K562 (cell line): ENCODE measurements at regions not wholly inside any gene's neighbourhood (a gene's known extent, or its start where the extent isn't known, plus 50 kb on each side); places are given as distances from the start of the nearest gene placed in this dataset.

Source experiments
- ATAC-seq: fragments of 200-7000 bp; cut with Tn5 transposase; 3 replicates; pipeline ENCODE4 v1.9.1; 2020; ENCODE audit warnings: moderate library complexity
- BruUV-seq: library from RNA; stranded (reverse); fragments of 400-500 nt; replicated peaks from 2 replicates; lab custom pipeline; 2021; lab: Mats Ljungman, UMichigan
- CTCF ChIA-PET: fragments of 300-600 bp; formaldehyde crosslinking; extraction: SDS; loops from one replicate; lab custom pipeline; 2021; ENCODE audit warnings: low intra/inter-chr PET ratio; lab: Yijun Ruan, JAX
- POLR2A ChIA-PET: fragments of 300-600, 350-650 bp; sonication (Branson Sonifier 250); formaldehyde crosslinking; extraction: SDS; loops from one replicate; lab custom pipeline; 2021; ENCODE audit warnings: antibody characterized with exemption, inconsistent platforms; lab: Yijun Ruan, JAX
- DNase-seq, 4 experiments: peaks; one replicate each; pipeline versions ENCODE4 v3.0.0 to v3.0.0-alpha.2; 2011 to 2018; ENCODE audit warnings: low spot score in 3 of 4, mixed read lengths in 3 of 4; ENCODE audit errors: extremely low read depth in 1 of 4
- FAIRE-seq: peaks from 2 replicates; lab custom pipeline; 2011; peaks lifted over from hg19 to GRCh38; lab: Jason Lieb, UNC
- H2AFZ ChIP-seq: 2 replicates; pipeline ENCODE4 v1.6.0; 2011; ENCODE audit warnings: low read depth, low read length, control low read depth, inconsistent platforms
- H3K27ac ChIP-seq: fragments of 200-600 bp; 3 replicates; pipeline ENCODE4 v1.8.0; 2011; ENCODE audit warnings: low read depth, mild to moderate bottlenecking, control low read depth, inconsistent platforms, low read length, moderate library complexity, mixed read lengths; ENCODE audit errors: extremely low read depth
- H3K27me3 ChIP-seq, 2 experiments: fragments of 300-600 bp in 1 of 2; 2 replicates in 1 of 2; 3 replicates in 1 of 2; pipeline versions ENCODE4 v1.6.0 to v1.8.0; 2011; ENCODE audit warnings: inconsistent platforms in 2 of 2, low read length in 2 of 2, mild to moderate bottlenecking in 1 of 2, mixed read lengths in 1 of 2, moderate library complexity in 1 of 2; ENCODE audit not compliant: control insufficient read depth in 2 of 2, insufficient read depth in 2 of 2
- H3K36me3 ChIP-seq: fragments of 300-600 bp; 3 replicates; pipeline ENCODE4 v1.8.0; 2011; ENCODE audit warnings: mild to moderate bottlenecking, low read length, inconsistent platforms; ENCODE audit not compliant: control insufficient read depth, insufficient read depth
- H3K4me1 ChIP-seq, 2 experiments: fragments of 200-600 bp in 1 of 2; replicated peaks in 1 of 2; 2 replicates in 1 of 2; 3 replicates in 1 of 2; pipeline versions ENCODE4 v1.5.1 to v1.8.0; 2011; ENCODE audit warnings: inconsistent platforms in 2 of 2, low read length in 2 of 2, mild to moderate bottlenecking in 1 of 2, mixed read lengths in 1 of 2, moderate library complexity in 1 of 2; ENCODE audit not compliant: control insufficient read depth in 2 of 2, insufficient read depth in 2 of 2
- H3K4me2 ChIP-seq: 2 replicates; pipeline ENCODE4 v1.6.1; 2011; ENCODE audit warnings: low read length, control low read depth, inconsistent platforms, mixed read lengths; ENCODE audit not compliant: insufficient read depth
- H3K4me3 ChIP-seq: fragments of 200-600 bp; sonication (generic), shearing (Covaris generic); 2 replicates; pipeline ENCODE4 v1.5.1; 2016; ENCODE audit warnings: control low read depth, inconsistent platforms
- H3K79me2 ChIP-seq: fragments of 200-600 bp; 3 replicates; pipeline ENCODE4 v1.8.0; 2011; ENCODE audit warnings: low read length, inconsistent platforms; ENCODE audit not compliant: control insufficient read depth, insufficient read depth
- H3K9ac ChIP-seq, 2 experiments: 2 replicates each; pipeline versions ENCODE4 v1.6.0 to v1.6.1; 2011; ENCODE audit warnings: low read depth in 2 of 2, low read length in 2 of 2, control low read depth in 1 of 2, inconsistent platforms in 1 of 2, mild to moderate bottlenecking in 1 of 2, mixed read lengths in 1 of 2; ENCODE audit not compliant: insufficient read depth in 1 of 2
- H3K9me1 ChIP-seq: one replicate; pipeline ENCODE4 v1.6.0; 2011; ENCODE audit warnings: inconsistent platforms, mild to moderate bottlenecking, low read length, moderate library complexity; ENCODE audit not compliant: control insufficient read depth, insufficient read depth
- H3K9me3 ChIP-seq: replicated peaks from 2 replicates; pipeline ENCODE4 v1.5.1; 2011; ENCODE audit warnings: low read depth, low read length, inconsistent platforms; ENCODE audit not compliant: control insufficient read depth, insufficient read depth
- H4K20me1 ChIP-seq: replicated peaks from 2 replicates; pipeline ENCODE4 v1.6.1; 2011; ENCODE audit warnings: low read length, inconsistent platforms, mixed read lengths; ENCODE audit not compliant: control insufficient read depth, insufficient read depth
- CEBPB ChIP-seq: fragments of 450-650 bp; IDR thresholded peaks from 2 replicates; pipeline ENCODE4 v1.6.1; 2016; ENCODE audit warnings: missing genetic modification characterization, missing compliant biosample characterization
- CGGBP1 ChIP-seq: fragments of 250-450 bp; sonication (Bioruptor Pico); IDR thresholded peaks from 2 replicates; pipeline ENCODE4 v1.9.0; 2021; ENCODE audit warnings: mild to moderate bottlenecking
- E2F1 ChIP-seq: sonication (generic); formaldehyde crosslinking; IDR thresholded peaks from 2 replicates; pipeline ENCODE4 v1.8.1; 2023; ENCODE audit warnings: mild to moderate bottlenecking, missing genetic modification reagents, moderate library complexity
- E2F4 ChIP-seq: sonication (generic); formaldehyde crosslinking; IDR thresholded peaks from 2 replicates; pipeline ENCODE4 v1.8.0; 2022; ENCODE audit warnings: mild to moderate bottlenecking, low read depth, missing genetic modification reagents
- ETV6 ChIP-seq, 3 experiments: fragments of 150-350 bp in 1 of 3; sonication (generic) in 1 of 3; formaldehyde crosslinking in 1 of 3; IDR thresholded peaks; 2 replicates each; pipeline versions ENCODE4 v1.6.1 to v1.8.0; 2014 to 2022; ENCODE audit warnings: borderline replicate concordance in 2 of 3, low read depth in 2 of 3, antibody characterized with exemption in 1 of 3, low read length in 1 of 3, mild to moderate bottlenecking in 1 of 3, missing genetic modification reagents in 1 of 3
- HIVEP1 ChIP-seq: fragments of 250-450 bp; sonication (Bioruptor Pico); IDR thresholded peaks from 2 replicates; pipeline ENCODE4 v1.4.0; 2020; ENCODE audit warnings: mild to moderate bottlenecking
- PHF8 ChIP-seq: fragments of 200-600 bp; sonication (generic); IDR thresholded peaks from 2 replicates; pipeline ENCODE4 v1.6.1; 2012; ENCODE audit warnings: mixed run types, mild to moderate bottlenecking, inconsistent platforms, low read length, moderate library complexity, borderline replicate concordance
- RBM34 ChIP-seq: fragments of 200-400 bp; formaldehyde crosslinking; IDR thresholded peaks from 2 replicates; pipeline ENCODE4 v1.6.1; 2018; ENCODE audit warnings: low read length, borderline replicate concordance; ENCODE audit not compliant: insufficient read depth
- SAFB2 ChIP-seq: fragments of 200-400 bp; formaldehyde crosslinking; IDR thresholded peaks from 2 replicates; pipeline ENCODE4 v1.6.1; 2018; ENCODE audit warnings: borderline replicate concordance, low read length, low read depth, moderate library complexity; ENCODE audit not compliant: severe bottlenecking
- SNRNP70 ChIP-seq: fragments of 200-400 bp; formaldehyde crosslinking; optimal IDR thresholded peaks from 2 replicates; pipeline ENCODE3; 2017; ENCODE audit warnings: low read depth, low read length
- TCF7 ChIP-seq: sonication (generic); IDR thresholded peaks from 2 replicates; pipeline ENCODE4 v1.6.1; 2016; ENCODE audit warnings: antibody characterized with exemption, borderline replicate concordance
- ZFP1 ChIP-seq: fragments of 450-650 bp; formaldehyde crosslinking; IDR thresholded peaks from 2 replicates; pipeline ENCODE4 v1.4.0; 2020; ENCODE audit warnings: mild to moderate bottlenecking, mixed read lengths
- ZNF282 ChIP-seq: sonication (generic); formaldehyde crosslinking; IDR thresholded peaks from 2 replicates; pipeline ENCODE4 v1.8.1; 2023; ENCODE audit warnings: missing genetic modification reagents
- ZNF395 ChIP-seq: fragments of 200-800 bp; sonication (Bioruptor generic); IDR thresholded peaks from 2 replicates; pipeline ENCODE4 v1.6.1; 2017; ENCODE audit warnings: missing genetic modification characterization, missing compliant biosample characterization
- ZNF707 ChIP-seq: fragments of 250-450 bp; sonication (Bioruptor Pico); conservative IDR thresholded peaks from 2 replicates; pipeline ENCODE4 v1.8.0; 2022; ENCODE audit warnings: inconsistent platforms, mild to moderate bottlenecking, moderate library complexity
- WGBS: fragments of 100-300 bp; shearing (Covaris generic); methylation state at CpG from one replicate; pipeline ENCODE4 v1.1.6; 2016; ENCODE audit warnings: low coverage, mixed read lengths; ENCODE audit not compliant: insufficient coverage; ENCODE audit errors: missing lambda C conversion rate; 5-methylcytosine and 5-hydroxymethylcytosine counted together
- in situ Hi-C: fragments of 300-500 bp; cut with MboI; formaldehyde crosslinking; loops from 4 replicates; pipeline ENCODE4 v1.15.0; 2018; ENCODE audit warnings: inconsistent platforms, mixed read lengths
- intact Hi-C: fragments of 100-400 bp; cut with micrococcal nuclease; formaldehyde crosslinking; loops from 2 replicates; pipeline ENCODE4 v1.14.2; 2022

GRCh38 chr1:88111816-88112215 lies 572.3 kb upstream of the PKN2 start:
- no peak overlapping the region for H3K4me2 ChIP-seq
- intact Hi-C loops = no loop called here
- H3K79me2 ChIP-seq = no peaks in the 10 kb centered on the region
- no TSS peak for BruUV-seq
- in situ Hi-C loops = no loop called here
- no peaks in the 10 kb centered on the region for H4K20me1 ChIP-seq
- H3K4me3 ChIP-seq = no peak overlapping the region
- no peaks in the 10 kb centered on the region for H3K9me3 ChIP-seq
- no peaks in the 10 kb centered on the region for H3K4me1 ChIP-seq
- ChIA-PET POLR2A (no interaction called here), CTCF (no interaction called here)
- TF ChIP-seq CEBPB (tag) (no peak), ZNF395 (CRISPR knock-in tag) (no peak), ZFP1 (no peak), SNRNP70 (no peak), ZNF282 (CRISPR knock-in tag) (no peak), RBM34 (no peak), HIVEP1 (CRISPR knock-in tag) (no peak), E2F4 (CRISPR knock-in tag) (no peak), ETV6 (IDR thresholded peaks at IDR 0.05; ENCODE audit: borderline replicate concordance in 1 of 2, low read depth in 2 of 2, low read length in 1 of 2) (no peak), ETV6 (CRISPR knock-in tag; IDR thresholded peaks at IDR 0.05; ENCODE audit: borderline replicate concordance) (no peak), CGGBP1 (CRISPR knock-in tag) (no peak), SAFB2 (no peak), PHF8 (no peak), E2F1 (CRISPR knock-in tag) (no peak), ZNF707 (CRISPR knock-in tag) (no peak), TCF7 (no peak)
- DNase-seq (no peak), ATAC-seq (no peak), FAIRE-seq (no peak)
- 0% methylated on average over 3 of the region's 3 CpGs for WGBS
- no peaks in the 10 kb centered on the region for H3K27me3 ChIP-seq
- H3K27ac ChIP-seq = no peak overlapping the region
- H3K9me1 ChIP-seq = no peaks in the 10 kb centered on the region
- no peak overlapping the region for H3K9ac ChIP-seq
- no peaks in the 10 kb centered on the region for H3K36me3 ChIP-seq
- H2AFZ ChIP-seq = no peak overlapping the region
